DOHH2 (cell line): ENCODE measurements at regions not wholly inside any gene's neighbourhood (a gene's known extent, or its start where the extent isn't known, plus 50 kb on each side); places are given as distances from the start of the nearest gene placed in this dataset.

Source experiments
- H3F3A ChIP-seq: fragments of 200-600 bp; sonication (generic), shearing (Covaris generic); 2 replicates; pipeline ENCODE4 v1.6.0; 2016; ENCODE audit warnings: antibody characterized with exemption, mild to moderate bottlenecking; ENCODE audit not compliant: control insufficient read depth, insufficient read depth
- H3K27ac ChIP-seq: fragments of 200-600 bp; sonication (generic); 2 replicates; pipeline ENCODE4 v1.5.1; 2014; ENCODE audit warnings: low read depth, mild to moderate bottlenecking, low read length, moderate library complexity
- H3K27me3 ChIP-seq: fragments of 200-600 bp; sonication (generic); 2 replicates; pipeline ENCODE4 v1.6.1; 2014; ENCODE audit warnings: mild to moderate bottlenecking, low read length, mixed read lengths; ENCODE audit not compliant: control insufficient read depth
- H3K36me3 ChIP-seq: fragments of 200-600 bp; sonication (generic); 2 replicates; pipeline ENCODE4 v1.6.1; 2014; ENCODE audit warnings: mild to moderate bottlenecking, low read length, moderate library complexity, mixed read lengths; ENCODE audit not compliant: control insufficient read depth
- H3K4me1 ChIP-seq: fragments of 200-600 bp; sonication (generic); 2 replicates; pipeline ENCODE4 v1.6.1; 2014; ENCODE audit warnings: mild to moderate bottlenecking, low read length, mixed read lengths; ENCODE audit not compliant: control insufficient read depth
- H3K4me2 ChIP-seq: fragments of 200-600 bp; sonication (generic); 2 replicates; pipeline ENCODE4 v1.6.0; 2014; ENCODE audit warnings: mild to moderate bottlenecking, low read length, moderate library complexity
- H3K4me3 ChIP-seq: fragments of 200-600 bp; sonication (generic); 2 replicates; pipeline ENCODE4 v1.5.1; 2014; ENCODE audit warnings: mild to moderate bottlenecking, low read length, mixed read lengths
- H3K79me2 ChIP-seq: fragments of 200-600 bp; sonication (generic); 2 replicates; pipeline ENCODE4 v1.6.1; 2014; ENCODE audit warnings: mild to moderate bottlenecking, low read length, mixed read lengths; ENCODE audit not compliant: control insufficient read depth
- H3K9me2 ChIP-seq: fragments of 200-600 bp; sonication (generic); replicated peaks from 2 replicates; pipeline ENCODE4 v1.6.1; 2014; ENCODE audit warnings: mild to moderate bottlenecking, low read length, mixed read lengths; ENCODE audit not compliant: control insufficient read depth
- H3K9me3 ChIP-seq: fragments of 200-600 bp; sonication (generic); 2 replicates; pipeline ENCODE4 v1.6.1; 2014; ENCODE audit warnings: antibody characterized with exemption, low read length, mixed read lengths; ENCODE audit not compliant: control insufficient read depth, insufficient read depth
- H4K20me1 ChIP-seq: fragments of 200-600 bp; sonication (generic); 2 replicates; pipeline ENCODE4 v1.6.0; 2014; ENCODE audit warnings: low read depth, mild to moderate bottlenecking, antibody characterized with exemption, low read length, moderate library complexity; ENCODE audit not compliant: control insufficient read depth, insufficient read depth
- EZH2phosphoT487 ChIP-seq: fragments of 200-600 bp; sonication (generic); IDR thresholded peaks from 2 replicates; pipeline ENCODE4 v1.6.1; 2017; ENCODE audit warnings: borderline replicate concordance, mild to moderate bottlenecking, antibody characterized with exemption, low read length, moderate library complexity, mixed read lengths
- TF ChIP-seq, protein P1 (sequence below): fragments of 200-600 bp; sonication (generic); IDR thresholded peaks from one replicate; pipeline ENCODE4 v1.5.1; 2014; ENCODE audit warnings: antibody characterized with exemption, mild to moderate bottlenecking, low read depth, low read length; ENCODE audit not compliant: poor library complexity, severe bottlenecking

DNA sequence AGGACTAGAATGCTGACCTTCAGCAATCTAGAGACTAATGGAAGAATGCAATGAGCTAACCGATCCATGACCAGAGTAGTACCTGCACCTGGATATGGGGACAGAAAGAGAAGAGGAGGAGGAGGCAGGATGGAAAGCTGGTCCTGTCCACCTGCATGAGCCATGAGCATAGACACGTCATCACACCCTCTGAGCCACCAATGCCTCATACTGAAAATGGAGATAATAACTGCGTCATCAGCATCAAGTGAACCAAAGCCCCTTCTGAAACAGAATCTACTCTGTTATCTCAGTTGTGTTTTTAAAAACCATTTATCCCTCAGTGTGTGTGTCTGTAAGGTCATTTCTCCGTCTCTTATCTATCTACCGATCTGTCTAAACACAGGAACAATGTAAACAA is 327.0 kb downstream of the BCL11B start:
- H3F3A ChIP-seq, result no peaks in the 10 kb centered on the region
- TF ChIP-seq, protein P1, sequence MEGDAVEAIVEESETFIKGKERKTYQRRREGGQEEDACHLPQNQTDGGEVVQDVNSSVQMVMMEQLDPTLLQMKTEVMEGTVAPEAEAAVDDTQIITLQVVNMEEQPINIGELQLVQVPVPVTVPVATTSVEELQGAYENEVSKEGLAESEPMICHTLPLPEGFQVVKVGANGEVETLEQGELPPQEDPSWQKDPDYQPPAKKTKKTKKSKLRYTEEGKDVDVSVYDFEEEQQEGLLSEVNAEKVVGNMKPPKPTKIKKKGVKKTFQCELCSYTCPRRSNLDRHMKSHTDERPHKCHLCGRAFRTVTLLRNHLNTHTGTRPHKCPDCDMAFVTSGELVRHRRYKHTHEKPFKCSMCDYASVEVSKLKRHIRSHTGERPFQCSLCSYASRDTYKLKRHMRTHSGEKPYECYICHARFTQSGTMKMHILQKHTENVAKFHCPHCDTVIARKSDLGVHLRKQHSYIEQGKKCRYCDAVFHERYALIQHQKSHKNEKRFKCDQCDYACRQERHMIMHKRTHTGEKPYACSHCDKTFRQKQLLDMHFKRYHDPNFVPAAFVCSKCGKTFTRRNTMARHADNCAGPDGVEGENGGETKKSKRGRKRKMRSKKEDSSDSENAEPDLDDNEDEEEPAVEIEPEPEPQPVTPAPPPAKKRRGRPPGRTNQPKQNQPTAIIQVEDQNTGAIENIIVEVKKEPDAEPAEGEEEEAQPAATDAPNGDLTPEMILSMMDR, result no peak
- no peak for TF ChIP-seq EZH2phosphoT487
- H3K27me3 ChIP-seq, result no peaks in the 10 kb centered on the region
- no peaks in the 10 kb centered on the region for H3K36me3 ChIP-seq
- H3K9me3 ChIP-seq, result no peaks in the 10 kb centered on the region
- no peaks in the 10 kb centered on the region for H4K20me1 ChIP-seq
- no peak overlapping the region for H3K4me3 ChIP-seq
- H3K27ac ChIP-seq, result no peak overlapping the region
- no peak overlapping the region for H3K4me2 ChIP-seq
- no peaks in the 10 kb centered on the region for H3K9me2 ChIP-seq
- H3K79me2 ChIP-seq, result no peaks in the 10 kb centered on the region
- H3K4me1 ChIP-seq, result no peaks in the 10 kb centered on the region

DNA sequence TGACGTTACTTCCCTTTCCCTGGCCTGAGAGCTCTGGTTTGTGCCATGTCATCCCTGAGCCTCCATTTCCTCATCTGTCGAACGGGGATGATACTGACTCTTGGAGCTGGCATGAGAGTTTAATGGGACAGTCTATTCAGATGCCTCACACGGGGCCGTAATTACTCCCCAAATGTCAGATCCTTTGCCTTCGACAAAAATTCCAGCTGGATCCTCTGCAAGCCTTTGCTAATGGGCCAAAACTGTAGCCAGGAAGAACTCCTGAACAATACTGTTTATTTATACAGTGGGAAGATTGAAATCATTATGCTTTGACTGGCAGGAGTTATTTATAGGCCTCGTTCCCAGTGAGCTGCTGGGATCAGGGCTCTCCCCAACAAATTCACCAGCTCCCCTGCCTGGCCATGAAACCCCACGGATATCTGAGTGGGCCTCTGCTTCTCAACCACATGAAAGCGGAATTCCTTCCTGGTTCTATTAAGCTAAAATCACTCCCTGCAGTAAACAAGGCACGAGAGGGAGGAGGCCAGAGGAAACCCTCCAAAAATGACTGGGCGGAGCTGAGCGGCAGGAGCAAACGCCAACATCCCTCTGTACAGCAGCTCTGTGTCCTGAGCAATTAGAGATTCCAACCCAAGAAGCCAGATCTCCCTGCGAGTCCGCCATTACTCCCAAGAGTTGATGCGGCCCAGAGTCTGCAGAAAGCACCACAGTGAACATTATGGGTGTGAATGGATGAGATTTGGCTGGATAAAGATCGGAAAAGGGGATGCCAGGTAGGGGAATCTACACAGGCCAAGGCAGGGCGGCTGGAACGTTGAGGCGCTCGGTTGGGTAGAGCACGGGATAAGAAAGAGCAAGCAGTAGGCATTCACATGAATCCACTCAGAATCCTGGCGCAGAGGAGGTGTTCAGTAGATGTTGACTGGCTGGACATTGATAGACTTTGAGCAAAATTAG is 326.1 kb downstream of the BCL11B start:
- Histone ChIP-seq H4K20me1 (no peaks in the 10 kb centered on the region), H3K36me3 (no peaks in the 10 kb centered on the region), H3K4me3 (no peak overlapping the region), H3K27ac (no peak overlapping the region), H3K27me3 (no peaks in the 10 kb centered on the region), H3K4me1 (no peaks in the 10 kb centered on the region), H3F3A (no peaks in the 10 kb centered on the region), H3K4me2 (no peak overlapping the region), H3K79me2 (no peaks in the 10 kb centered on the region), H3K9me3 (no peaks in the 10 kb centered on the region), H3K9me2 (no peaks in the 10 kb centered on the region)
- TF ChIP-seq EZH2phosphoT487, result no peak
- TF ChIP-seq, protein P1, result no peak

DNA sequence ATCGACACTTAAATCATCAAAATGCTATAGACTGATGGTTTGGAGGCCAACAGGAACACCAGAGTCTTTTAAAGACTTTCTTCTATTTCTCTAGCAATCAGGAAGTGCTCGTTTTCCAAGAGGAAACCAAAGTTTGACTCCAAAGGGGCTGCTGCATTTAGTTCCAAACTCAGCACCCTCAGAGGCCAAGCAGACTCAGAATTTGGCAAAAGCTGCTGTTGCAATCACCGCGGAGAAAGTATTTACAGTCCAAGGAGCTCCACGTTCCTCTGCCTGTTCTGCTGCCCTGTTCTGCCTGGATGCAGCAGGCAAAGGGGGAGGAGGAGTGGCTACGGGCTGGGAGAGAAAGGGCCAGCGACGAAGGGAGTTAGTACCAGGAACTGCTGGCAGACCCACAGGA is 325.1 kb downstream of the BCL11B start:
- H4K20me1 ChIP-seq, result no peaks in the 10 kb centered on the region
- H3K36me3 ChIP-seq, result no peaks in the 10 kb centered on the region
- no peak overlapping the region for H3K27ac ChIP-seq
- H3K4me2 ChIP-seq, result no peak overlapping the region
- H3K9me2 ChIP-seq, result no peaks in the 10 kb centered on the region
- no peaks in the 10 kb centered on the region for H3K4me1 ChIP-seq
- no peak overlapping the region for H3K4me3 ChIP-seq
- H3K9me3 ChIP-seq, result no peaks in the 10 kb centered on the region
- no peaks in the 10 kb centered on the region for H3K79me2 ChIP-seq
- H3F3A ChIP-seq, result no peaks in the 10 kb centered on the region
- no peaks in the 10 kb centered on the region for H3K27me3 ChIP-seq
- TF ChIP-seq EZH2phosphoT487, result no peak
- TF ChIP-seq, protein P1, result no peak
